Eye (tissue), 1 donor: ENCODE measurements at regions not wholly inside any gene's neighbourhood (a gene's known extent, or its start where the extent isn't known, plus 50 kb on each side); places are given as distances from the start of the nearest gene placed in this dataset.

ENCODE experiments used
- DNase-seq: peaks from one replicate; pipeline ENCODE4 v3.0.0-alpha.2; 2015

DNA sequence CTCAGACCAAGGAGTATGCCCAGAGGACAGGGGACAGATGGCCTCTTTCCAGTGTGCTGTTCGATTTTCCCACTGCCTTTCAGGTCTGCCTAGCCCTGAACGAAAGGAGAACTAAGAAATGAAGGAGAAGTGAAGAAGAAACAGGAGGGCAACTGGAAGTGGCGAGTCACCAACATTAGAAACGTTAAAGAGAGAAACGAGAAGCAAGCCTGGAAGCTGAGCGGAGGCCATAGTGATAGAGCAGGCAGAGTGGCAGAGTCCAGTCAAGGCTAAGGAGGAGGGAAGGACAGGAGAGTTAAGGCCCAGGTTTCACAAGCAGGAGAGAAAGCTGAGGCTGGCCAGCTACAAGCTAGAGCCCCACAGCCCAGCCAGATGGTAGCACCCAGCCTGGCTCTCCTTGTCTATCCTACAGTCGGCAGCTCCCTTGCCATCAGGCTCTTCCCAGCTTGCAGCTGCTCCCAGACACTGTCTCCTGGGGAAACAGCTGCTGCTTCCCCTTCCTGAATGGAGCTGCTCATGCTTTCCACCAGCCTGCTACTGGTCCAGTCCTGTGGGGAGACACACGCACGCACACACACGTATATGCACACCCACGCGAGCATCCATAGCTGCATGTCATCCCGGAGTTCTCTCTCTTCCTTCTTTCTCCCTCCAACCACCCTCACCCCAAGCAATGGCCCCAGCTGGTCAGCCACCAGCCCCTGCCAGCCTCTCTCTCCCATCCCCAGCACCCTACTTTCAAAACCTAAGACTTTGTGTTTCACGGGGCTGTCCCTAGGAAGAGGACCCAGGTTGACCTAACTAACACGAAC is 139.7 kb upstream of the CCND2 start:
- DNase-seq = peak; percentile 71

DNA sequence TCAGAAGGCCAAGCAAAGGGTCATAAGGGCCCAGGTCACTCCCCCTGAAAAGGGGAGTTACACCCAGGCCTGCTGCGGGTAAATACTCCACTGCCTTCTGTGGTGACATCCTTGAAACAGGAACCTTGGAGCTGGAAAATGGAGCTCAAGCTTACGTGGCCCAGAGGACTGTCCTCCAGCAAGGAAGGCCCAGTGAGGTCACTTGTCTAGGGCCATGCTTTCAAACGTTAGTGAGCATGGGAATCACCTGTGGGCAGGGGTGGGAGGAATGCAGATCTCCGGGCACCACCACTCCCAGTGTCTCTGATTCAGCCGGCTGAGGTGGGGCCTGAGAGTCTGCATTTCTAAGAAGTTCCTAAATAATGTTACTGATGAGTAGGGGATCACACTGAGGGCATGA is 140.5 kb upstream of the CCND2 start:
- no peak for DNase-seq

DNA sequence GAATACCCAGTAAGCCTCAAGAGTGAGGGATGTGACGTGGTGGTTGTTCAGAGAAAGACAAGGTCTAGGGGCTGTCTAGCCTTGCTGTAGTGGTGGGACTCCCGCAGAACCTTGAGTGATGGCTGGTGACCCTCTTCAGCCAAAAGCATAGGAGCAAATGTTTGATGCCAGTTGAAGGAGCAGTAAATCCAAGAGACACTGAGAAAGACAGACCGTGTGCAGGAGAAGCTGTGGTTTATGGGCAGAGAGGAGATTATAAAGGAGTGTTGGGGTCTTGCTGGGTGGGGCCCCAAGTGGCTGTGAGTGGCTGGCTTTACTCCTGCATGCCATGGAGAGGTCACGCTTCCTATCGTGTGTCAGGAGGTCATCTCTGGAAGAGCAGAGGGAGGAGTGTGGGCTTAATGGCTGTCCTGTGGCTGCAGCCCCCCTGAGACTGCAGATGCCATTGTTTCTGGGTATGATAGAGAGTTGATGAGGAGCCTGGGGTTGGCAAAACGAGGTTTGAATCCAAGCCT is 152.0 kb upstream of the CCND2 start:
- no peak for DNase-seq

DNA sequence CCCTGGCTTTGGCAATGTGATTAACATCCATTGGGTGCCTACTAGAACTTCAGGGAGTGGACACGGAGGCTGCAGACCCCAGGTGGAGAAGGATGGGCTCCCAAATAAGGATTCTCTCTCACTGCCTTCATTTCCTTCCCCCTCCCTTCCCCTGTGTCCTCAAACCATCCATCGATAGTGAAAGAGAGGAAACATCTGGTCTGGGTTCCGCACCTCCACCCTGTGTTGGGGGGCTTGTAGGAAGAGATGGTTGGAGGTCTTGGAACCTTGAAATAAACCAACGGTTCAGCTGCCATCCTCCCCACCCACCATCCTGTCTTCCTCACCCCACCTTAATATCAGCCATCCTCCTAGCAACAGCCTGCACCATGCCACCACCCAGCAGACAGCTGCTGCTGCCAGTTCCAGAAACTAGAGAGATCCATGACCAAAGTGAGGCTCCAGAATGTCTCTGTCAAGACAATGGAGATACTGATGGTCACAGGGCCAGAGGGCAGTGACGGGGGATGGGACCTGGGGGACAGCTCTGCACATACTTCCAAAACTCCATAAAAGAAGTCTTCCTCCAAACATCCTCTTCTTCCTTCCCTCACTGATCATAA is 153.1 kb upstream of the CCND2 start:
- DNase-seq = no peak

DNA sequence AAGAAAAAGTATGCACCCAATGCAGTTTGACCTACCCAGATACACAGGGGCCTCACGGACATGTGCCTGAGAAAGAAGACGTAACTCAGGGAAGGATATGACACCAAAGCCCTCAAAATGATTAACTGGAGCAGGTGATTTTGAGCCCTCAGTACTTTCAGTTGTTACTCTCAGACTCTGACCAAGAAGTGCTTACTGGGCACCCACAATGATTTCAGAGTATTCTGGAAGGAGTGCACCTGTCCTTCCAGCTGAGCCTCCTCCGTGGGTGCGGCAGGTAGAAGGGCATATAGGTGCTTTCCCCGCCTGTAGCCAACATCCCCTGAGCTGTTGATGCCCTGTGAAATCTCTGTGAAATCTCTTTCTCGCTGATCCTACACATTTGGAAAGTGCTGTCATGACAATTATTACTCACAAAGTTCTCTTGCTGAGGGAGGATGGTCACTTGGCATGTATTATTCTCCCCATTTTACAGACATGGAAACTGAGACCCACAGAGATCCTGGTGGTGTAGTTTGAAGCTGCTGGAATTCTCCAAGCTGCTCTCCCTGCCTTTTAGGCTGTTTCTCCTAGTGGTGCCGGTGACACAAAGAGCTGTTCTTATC is 154.3 kb upstream of the CCND2 start:
- no peak for DNase-seq

DNA sequence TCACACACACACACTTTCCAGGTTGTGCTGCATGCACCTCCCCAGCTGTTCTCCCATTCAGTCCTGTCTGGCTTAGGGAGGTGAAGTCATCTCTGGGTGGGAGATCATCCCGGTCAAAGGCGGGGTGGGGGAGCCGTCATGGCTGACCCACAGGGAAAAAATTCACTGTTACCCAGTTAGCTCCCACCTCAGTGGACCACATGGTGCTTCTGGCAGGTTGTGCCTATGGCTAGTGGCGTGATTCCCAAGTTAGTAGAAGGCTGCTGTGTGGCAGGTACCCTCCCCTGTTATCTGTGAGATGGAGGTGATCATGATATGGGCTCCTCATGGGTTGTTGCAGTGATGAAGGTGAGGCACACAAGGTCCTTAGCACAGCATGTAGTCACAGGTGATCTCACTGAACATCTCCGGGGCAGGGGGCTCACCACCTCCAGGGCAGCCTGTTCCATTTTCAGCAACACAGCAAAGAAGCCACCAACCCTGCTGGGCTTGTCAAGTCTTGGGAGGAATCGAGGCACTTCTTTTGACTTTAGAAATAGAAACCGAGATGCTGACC is 154.9 kb upstream of the CCND2 start:
- DNase-seq = no peak

DNA sequence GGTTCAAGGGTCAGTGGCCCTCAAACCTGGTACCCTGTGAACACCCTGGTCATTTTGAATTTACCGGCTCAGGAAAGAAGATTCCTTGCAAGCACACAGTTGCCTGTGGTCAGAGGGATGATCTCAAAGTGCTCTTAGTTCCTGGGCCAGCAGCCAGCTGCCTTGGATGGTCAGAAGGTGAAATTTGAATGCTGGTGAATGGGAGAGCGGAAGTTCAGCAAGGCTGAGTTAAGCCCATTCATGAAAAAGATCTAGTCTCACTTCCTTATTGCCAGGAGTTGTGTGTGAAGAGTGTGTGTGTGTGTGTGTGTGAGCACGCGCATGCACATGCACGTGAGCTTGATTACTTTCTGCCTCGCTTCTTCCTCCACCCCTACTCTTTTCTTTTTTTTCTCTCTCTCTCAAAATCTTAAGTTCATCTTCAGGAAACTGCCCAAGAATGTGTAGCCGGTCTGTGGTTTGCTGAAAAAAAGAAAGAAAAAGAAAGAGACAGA is 155.5 kb upstream of the CCND2 start:
- DNase-seq = peak; percentile 38

DNA sequence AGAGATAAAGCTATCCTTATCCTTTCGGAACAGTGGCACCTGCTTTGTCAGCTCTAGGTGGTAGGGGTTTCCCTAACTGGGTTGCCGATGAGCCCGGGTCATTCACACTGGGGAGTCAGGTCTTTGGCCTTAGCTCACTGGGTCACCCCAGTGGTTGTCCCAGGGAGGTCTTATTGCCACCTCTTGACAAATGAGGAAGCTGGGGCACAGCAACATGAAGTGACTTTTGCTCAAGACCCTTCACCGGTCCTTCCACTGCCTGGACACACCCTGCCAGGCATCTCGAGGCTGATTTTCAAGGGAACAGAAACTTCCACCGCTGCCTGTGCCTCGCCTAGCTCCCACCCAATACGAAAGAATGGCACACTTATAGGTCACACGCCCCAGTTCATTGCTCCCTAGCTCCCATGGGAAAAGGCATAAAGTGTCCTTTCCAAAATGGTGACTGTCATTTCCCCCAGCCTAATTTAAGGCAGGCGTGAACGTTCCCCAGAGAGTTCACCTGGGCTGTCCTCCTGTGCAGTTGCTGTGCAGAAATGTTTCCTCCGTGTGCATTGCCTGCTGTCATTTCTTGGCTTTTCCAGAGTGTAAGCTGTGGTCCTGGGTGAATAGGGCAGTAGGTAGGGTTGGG is 156.1 kb upstream of the CCND2 start:
- no peak for DNase-seq

DNA sequence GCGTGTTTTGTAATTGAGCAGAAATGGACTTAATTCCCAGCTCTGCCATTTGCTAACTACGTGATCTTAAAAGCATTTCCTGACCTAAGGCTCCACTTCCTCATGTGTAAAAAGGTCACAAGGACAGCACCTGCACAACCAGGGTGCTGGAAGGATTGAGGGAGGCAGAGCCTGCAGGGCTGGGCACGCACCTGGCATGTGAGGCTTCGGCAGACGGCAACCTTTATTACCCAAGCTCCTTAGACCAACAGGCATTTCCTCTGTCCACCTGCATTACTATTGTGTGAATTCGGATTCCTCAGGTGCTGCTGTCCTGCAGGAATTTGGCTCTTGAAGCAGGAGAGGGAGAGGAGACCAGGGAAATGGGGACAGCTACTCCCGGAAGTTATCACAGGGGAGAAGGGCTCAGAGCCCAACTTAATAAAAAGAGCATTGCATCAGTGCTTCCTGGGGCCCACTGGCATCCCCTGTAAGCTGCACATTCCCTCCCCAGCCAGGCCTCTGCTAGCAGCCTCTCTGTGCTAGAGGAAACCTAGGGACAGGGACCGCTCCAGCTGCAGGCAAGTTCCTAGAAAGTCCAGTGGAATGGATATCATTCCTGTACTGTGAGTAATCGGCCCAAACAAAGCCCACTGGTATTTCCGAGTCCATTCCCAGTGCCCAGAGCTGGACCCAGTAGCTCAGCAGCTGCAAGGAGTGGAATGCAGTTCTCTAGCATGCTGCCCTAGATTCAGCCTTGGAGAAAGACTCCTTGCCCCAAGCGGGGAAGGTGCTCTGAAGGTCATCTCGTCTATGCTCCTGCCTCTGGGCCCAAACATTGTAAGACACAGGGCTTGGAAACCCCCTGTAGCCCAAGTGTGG is 157.1 kb upstream of the CCND2 start:
- DNase-seq = peak; percentile 42

DNA sequence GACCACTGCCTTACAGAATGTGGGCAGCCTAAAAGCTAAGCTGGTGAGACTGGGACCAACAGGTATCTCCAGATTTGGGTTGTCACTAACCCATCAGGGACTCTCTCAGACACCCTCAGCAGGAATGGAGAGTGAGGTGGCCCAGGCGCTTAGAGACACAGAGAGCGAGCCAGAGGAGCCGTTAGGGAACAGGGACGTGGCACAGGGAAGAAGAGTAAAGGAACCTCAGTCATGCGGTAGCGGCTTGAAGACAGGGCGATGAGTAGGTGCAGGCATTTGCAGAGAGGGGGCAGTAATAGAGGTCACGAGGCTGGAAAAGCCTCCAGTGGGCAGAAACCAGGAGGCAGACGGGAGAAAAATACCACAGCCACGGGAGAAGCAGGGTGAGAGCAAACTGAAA is 158.0 kb upstream of the CCND2 start:
- no peak for DNase-seq

DNA sequence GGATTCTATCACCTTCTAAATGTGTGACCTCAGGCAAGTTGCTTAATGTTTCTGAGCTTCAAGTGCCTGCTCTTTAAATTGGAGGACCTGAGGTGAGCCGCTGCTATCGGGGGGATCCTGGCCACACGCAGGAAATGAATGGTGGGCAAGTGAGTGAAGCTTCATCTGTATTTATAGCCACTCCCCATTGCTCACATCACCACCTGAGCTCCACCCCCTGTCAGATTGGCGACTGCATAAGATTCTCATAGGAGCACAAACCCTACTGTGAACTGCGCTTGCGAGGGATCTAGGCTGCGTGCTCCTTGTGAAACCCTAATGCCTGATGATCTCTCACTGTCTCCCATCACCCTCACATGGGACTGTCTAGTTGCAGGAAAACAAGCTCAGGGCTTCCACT is 158.6 kb upstream of the CCND2 start:
- no peak for DNase-seq

DNA sequence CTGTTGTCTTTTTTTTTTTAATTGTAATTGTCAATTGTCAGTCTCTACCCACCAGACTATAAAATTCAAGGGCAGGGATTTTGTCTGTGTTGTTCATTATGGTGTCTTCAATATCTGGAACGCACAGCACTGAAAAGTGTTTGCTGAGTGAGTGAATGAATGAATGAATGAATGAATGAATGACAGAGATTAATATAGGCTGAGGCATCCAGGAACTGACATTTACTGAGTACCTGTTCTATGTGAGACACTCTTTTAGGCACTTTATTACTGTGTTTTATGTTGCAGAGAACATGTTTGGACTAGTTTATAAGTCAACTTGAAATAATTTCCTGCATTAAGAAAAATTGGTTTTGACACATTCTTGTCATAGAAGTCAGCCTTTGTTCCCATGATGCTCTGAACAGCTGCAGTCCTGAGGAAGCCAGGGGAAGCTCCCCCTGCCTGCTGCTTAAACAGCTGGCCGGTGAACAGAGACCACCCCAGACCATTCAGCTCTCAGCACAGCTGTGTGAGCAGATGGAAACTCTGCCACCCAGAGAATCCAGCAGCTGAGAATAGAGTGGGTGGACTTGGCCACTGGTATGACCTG is 160.7 kb upstream of the CCND2 start:
- DNase-seq = peak; percentile 52

DNA sequence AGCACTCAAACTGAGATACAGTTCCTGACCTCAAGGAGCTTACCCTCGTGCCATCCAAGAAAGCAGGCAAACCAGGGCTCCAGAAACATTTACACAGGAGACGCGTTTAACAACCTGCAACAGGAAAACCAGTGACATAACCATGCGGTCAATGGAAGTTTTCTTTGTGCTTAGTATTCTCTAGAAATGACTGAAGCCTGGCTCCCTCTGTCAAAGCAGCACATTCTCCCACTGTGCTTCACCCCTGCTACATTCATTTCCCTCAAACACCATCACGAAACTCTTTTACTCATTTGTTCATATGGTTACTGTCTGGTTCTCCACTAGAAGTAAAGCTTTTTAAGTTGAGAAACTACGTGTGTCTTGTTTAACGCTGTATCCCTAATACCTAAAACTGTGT is 161.3 kb upstream of the CCND2 start:
- no peak for DNase-seq

DNA sequence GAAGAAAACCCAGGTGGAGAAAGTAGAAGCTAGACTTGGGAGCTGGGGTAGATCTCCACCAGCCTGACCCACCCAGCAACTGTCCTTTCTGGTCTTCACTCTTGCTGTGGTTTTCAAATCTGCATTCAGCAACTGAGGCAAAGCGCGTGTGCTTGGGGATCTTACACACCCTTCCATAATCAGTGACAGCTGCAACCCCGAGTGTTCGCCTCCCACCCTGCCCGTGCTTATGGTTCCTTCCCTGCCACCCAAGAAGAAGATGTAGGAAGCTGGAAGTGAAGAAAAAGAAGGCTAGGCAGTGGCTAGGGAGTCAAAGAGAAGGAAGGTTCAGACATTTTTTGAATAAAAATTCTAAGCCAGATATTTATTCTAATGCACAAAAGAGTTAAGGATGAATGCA is 162.6 kb upstream of the CCND2 start:
- no peak for DNase-seq

DNA sequence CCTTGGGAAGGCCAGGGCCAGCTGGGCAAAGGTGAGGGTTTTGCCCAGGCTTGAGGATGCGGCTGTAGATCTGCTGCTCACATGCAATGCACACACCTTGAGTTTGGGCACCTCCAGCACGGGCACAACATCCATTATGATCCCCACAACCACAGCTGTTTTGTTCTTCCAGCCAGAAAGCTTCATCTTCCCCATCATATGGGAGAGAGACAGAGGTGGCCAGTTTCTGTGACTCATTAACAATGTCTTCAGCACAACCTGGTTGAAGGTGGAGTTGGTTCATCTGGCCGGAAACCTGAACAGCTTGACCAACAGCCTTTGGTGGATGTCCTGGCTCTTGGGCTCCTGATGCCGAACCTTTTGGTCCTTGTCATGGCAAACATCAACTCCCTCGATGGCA is 163.7 kb upstream of the CCND2 start:
- DNase-seq = no peak

DNA sequence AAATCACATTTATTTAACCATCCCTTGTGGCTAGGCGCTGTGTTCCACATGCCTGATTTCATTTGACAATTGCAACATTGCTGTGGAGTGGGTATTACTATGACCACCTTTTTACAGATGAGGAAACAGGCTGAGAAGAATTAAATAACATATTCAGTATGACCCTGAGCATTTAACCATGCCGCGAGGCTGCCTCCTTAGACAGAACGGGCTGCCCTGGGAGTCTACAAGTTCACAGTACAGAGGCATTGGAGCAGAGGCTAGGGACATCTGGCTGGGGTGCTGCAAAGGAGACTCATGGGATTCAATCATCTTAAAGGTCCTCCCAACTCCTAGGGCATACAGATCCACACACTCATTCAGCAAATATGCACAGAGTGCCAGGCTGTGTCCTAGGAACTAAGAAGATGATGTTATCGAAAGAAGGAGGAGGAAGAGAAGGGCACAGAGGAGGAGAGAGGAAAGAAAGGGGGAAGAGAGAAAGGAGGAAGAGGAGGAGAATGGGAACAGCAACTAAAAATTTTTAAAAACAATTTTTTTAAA is 164.7 kb upstream of the CCND2 start:
- no peak for DNase-seq

DNA sequence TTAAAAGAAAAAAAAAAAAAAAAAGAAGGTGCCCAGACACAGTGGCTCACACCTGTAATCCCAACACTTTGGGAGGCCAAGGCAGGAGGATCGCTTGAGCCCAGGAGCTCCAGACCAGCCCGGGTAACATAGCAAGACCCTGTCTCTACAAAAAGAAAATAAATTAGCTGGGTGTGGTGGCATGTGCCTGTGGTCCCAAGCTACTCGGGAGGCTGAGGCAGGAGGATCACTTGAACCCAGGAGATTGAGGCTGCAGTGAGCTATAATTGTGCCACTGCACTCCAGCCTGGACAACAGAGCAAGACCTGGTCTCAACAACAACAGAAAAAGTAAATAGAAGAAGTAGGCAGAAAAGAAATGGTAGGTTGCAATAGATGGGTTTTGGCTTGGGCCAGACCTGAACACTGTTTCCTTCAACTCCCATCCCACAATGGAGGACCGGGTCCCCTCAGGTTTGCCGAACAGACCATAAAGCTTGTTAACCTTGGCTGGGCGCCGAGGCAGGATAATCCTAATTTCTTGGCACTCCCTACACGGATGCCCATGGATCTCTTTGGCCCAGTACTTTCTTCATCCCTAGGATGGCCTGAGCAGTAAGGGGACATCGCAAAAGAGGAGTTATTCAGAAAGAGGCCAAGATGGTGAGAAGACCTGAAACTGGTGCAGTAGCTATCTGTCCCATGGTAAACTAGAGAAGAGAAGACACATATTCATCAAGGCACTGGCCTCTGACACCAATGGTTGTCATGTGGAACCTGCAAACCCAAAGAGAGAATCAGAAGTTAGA is 165.5 kb upstream of the CCND2 start:
- no peak for DNase-seq

DNA sequence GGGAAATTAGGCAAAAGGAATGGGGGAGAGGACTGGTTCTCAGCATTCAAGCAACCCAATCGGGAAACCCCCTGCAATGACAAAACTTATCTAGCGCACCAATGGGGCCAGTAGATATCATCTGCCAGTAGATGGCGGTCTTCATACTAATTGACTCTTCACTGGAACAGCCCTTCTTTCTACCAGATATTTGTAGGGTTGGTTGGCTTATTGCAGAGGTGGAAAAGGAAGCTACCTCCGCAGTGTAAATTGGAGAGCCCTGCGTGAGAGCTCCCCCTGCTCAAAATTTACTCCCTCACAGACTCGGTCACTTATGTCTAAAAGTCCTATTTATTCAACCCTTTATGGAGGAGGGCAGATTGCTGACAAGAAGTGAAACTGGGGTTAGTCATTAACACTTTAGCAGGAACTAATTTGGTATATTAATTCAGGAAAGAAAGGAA is 166.1 kb upstream of the CCND2 start:
- peak; percentile 63 for DNase-seq

DNA sequence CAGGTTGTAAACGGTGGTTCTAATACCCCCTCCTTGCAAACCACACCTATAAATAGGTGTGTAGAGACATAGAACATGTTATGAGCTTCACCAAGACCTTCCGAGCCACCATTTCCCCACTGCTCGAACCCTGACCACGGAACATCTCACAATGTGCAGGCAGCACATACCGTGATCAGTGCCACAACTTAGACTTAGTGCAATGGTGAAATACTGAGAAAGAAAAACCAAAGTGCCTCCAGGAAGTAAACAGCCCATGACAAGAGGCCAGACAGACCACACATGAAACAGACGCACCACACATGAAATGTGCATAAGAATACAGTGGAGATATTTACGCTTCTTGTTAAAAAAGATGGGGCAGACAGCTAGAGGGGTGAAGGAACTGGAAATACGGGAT is 166.9 kb upstream of the CCND2 start:
- no peak for DNase-seq

DNA sequence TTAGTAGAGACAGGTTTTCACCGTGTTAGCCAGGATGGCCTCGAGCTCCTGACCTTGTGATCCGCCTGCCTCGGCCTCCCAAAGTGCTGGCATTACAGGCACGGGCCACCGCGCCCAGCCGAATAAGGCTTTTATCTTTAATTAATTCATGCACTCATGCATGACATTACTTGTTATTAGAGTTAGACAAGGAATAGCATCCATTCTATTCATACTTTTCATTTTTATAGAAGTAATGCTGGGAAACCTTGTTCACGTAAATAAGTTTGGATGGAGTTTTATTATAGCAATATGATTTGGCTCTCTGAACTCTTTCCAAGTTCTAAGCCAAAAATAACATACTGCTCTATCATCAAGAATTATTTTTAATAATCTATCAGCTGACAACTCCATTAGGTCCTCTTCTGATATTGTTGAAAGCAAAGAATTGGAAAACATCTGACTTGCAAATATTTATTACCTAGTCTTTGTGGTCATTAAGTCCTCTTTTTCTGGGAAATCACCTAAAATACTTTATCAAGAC is 168.8 kb upstream of the CCND2 start:
- DNase-seq = no peak
